HG02571 (cell line): ENCODE measurements at regions not wholly inside any gene's neighbourhood (a gene's known extent, or its start where the extent isn't known, plus 50 kb on each side); places are given as distances from the start of the nearest gene placed in this dataset.
"Not testable (repeated sequence)": the region's sequence is repeated elsewhere in the genome, so short reads cannot be mapped to it uniquely, and the experiment has no call there.

Source experiments
- ATAC-seq: cut with Tn5 transposase; IDR thresholded peaks from one replicate; pipeline ENCODE4 v1.9.1; 2021; ENCODE audit warnings: mild to moderate bottlenecking, moderate library complexity; ENCODE audit not compliant: unreplicated experiment

- ATAC-seq, result no peak
These were observed 259.2 kb downstream of the ADGRL2 start for GRCh38 chr1:82059959-82060358.

- ATAC-seq, result no peak
These were observed 256.3 kb downstream of the ADGRL2 start for GRCh38 chr1:82057011-82057410.

GRCh38 chr1:82055375-82055774 is 254.6 kb downstream of the ADGRL2 start:
- ATAC-seq, result not testable (repeated sequence)

GRCh38 chr1:82052563-82052962 is 251.8 kb downstream of the ADGRL2 start:
- ATAC-seq, result no peak

GRCh38 chr1:82048596-82048995 is 247.9 kb downstream of the ADGRL2 start:
- ATAC-seq, result no peak

GRCh38 chr1:82045221-82045620 is 244.5 kb downstream of the ADGRL2 start:
- no peak for ATAC-seq

GRCh38 chr1:82044536-82044935 is 243.8 kb downstream of the ADGRL2 start:
- ATAC-seq, result no peak

GRCh38 chr1:82044111-82044510 is 243.4 kb downstream of the ADGRL2 start:
- no peak for ATAC-seq

- ATAC-seq, result no peak
These were observed 241.7 kb downstream of the ADGRL2 start for GRCh38 chr1:82042306-82043060.
